WTC11 (cell line): ENCODE measurements at regions not wholly inside any gene's neighbourhood (a gene's known extent, or its start where the extent isn't known, plus 50 kb on each side); places are given as distances from the start of the nearest gene placed in this dataset.

Experiments
- ATAC-seq: fragments of 200-7000 bp; cut with Tn5 transposase; 2 replicates; pipeline ENCODE4 v1.10.0; 2021; ENCODE audit warnings: mild to moderate bottlenecking, moderate library complexity
- CTCF ChIA-PET: fragments of 300-600 bp; sonication (Branson Sonifier 250); formaldehyde crosslinking; loops from one replicate; lab custom pipeline; 2021; ENCODE audit warnings: antibody characterized with exemption; lab: Charles Lee
- POLR2A ChIA-PET: fragments of 350-600 bp; sonication (Branson Sonifier 250); formaldehyde crosslinking; loops from one replicate; lab custom pipeline; 2021; ENCODE audit warnings: antibody characterized with exemption; lab: Charles Lee
- DNase-seq: peaks from one replicate; pipeline ENCODE4 v3.0.0; 2021; ENCODE audit warnings: low spot score
- H3K27ac Mint-ChIP-seq: 2 replicates; pipeline ENCODE4 v1.8.0; 2021; ENCODE audit warnings: mixed read lengths
- H3K27me3 Mint-ChIP-seq: 2 replicates; pipeline ENCODE4 v1.8.0; 2021; ENCODE audit warnings: low read depth, mild to moderate bottlenecking, moderate library complexity, mixed read lengths
- H3K36me3 Mint-ChIP-seq: 2 replicates; pipeline ENCODE4 v1.8.0; 2021; ENCODE audit warnings: mixed read lengths
- H3K4me1 Mint-ChIP-seq: 2 replicates; pipeline ENCODE4 v1.8.0; 2022; ENCODE audit warnings: mixed read lengths
- H3K4me3 Mint-ChIP-seq: 2 replicates; pipeline ENCODE4 v1.8.0; 2021; ENCODE audit warnings: mild to moderate bottlenecking, moderate library complexity, mixed read lengths
- H3K9me3 Mint-ChIP-seq: 2 replicates; pipeline ENCODE4 v1.8.0; 2021; ENCODE audit warnings: mixed read lengths
- AFF4 ChIP-seq: sonication (generic); formaldehyde crosslinking; IDR thresholded peaks from 2 replicates; pipeline ENCODE4 v1.8.1; 2023; ENCODE audit warnings: mild to moderate bottlenecking, missing genetic modification reagents, borderline replicate concordance
- GTF2I ChIP-seq: fragments of 250-450 bp; sonication (Bioruptor Pico); conservative IDR thresholded peaks from 2 replicates; pipeline ENCODE4 v1.4.0; 2021; ENCODE audit warnings: mild to moderate bottlenecking
- RELA ChIP-seq: sonication (generic); formaldehyde crosslinking; IDR thresholded peaks from 2 replicates; pipeline ENCODE4 v1.8.1; 2022; ENCODE audit warnings: missing genetic modification reagents, mild to moderate bottlenecking, borderline replicate concordance
- SMAD3 ChIP-seq: sonication (generic); formaldehyde crosslinking; IDR thresholded peaks from 2 replicates; pipeline ENCODE4 v1.8.0; 2022; ENCODE audit warnings: missing genetic modification reagents, mild to moderate bottlenecking, borderline replicate concordance
- SP1 ChIP-seq: sonication (generic); formaldehyde crosslinking; conservative IDR thresholded peaks from 2 replicates; pipeline ENCODE4 v1.8.1; 2022; ENCODE audit warnings: missing genetic modification reagents
- ZNF263 ChIP-seq: sonication (generic); formaldehyde crosslinking; IDR thresholded peaks from 2 replicates; pipeline ENCODE4 v1.8.1; 2022; ENCODE audit warnings: low read depth, mild to moderate bottlenecking, moderate library complexity, missing genetic modification reagents
- ZNF281 ChIP-seq: sonication (generic); formaldehyde crosslinking; IDR thresholded peaks from 2 replicates; pipeline ENCODE4 v1.8.0; 2023; ENCODE audit warnings: mild to moderate bottlenecking, missing genetic modification reagents
- ZNF396 ChIP-seq: fragments of 250-450 bp; sonication (Bioruptor Pico); IDR thresholded peaks from 2 replicates; pipeline ENCODE4 v1.8.0; 2021; ENCODE audit warnings: mild to moderate bottlenecking, moderate library complexity, borderline replicate concordance
- ZNF423 ChIP-seq: fragments of 250-450 bp; sonication (Bioruptor Pico); IDR thresholded peaks from 2 replicates; pipeline ENCODE4 v2.1.2; 2022; ENCODE audit warnings: mild to moderate bottlenecking, moderate library complexity
- ZNF671 ChIP-seq: fragments of 250-450 bp; sonication (Bioruptor Pico); IDR thresholded peaks from 2 replicates; pipeline ENCODE4 v1.8.0; 2021; ENCODE audit warnings: mild to moderate bottlenecking
- TF ChIP-seq, protein P1 (sequence below): sonication (generic); formaldehyde crosslinking; IDR thresholded peaks from 2 replicates; pipeline ENCODE4 v1.8.0; 2023; ENCODE audit warnings: missing genetic modification reagents, mild to moderate bottlenecking, borderline replicate concordance
- TF ChIP-seq, protein P2 (sequence below): fragments of 250-450 bp; sonication (Bioruptor Pico); IDR thresholded peaks from 2 replicates; pipeline ENCODE4 v1.9.0; 2021; ENCODE audit warnings: moderate library complexity, mild to moderate bottlenecking, inconsistent platforms, borderline replicate concordance
- TF ChIP-seq, protein P3 (sequence below): sonication (generic); formaldehyde crosslinking; IDR thresholded peaks from 2 replicates; pipeline ENCODE4 v1.8.1; 2023; ENCODE audit warnings: mild to moderate bottlenecking, missing genetic modification reagents, moderate library complexity
- TF ChIP-seq, protein P4 (sequence below): sonication (generic); formaldehyde crosslinking; IDR thresholded peaks from 2 replicates; pipeline ENCODE4 v1.8.1; 2023; ENCODE audit warnings: mild to moderate bottlenecking, moderate library complexity, missing genetic modification reagents

- DNase-seq (no peak), ATAC-seq (no peak)
- Mint-ChIP-seq H3K27me3 (peaks cover 6% of the 10 kb centered on the region), H3K9me3 (peaks cover 22% of the 10 kb centered on the region), H3K27ac (no peak overlapping the region), H3K36me3 (peaks cover 15% of the 10 kb centered on the region), H3K4me3 (no peak overlapping the region), H3K4me1 (peaks cover 27% of the 10 kb centered on the region)
- ChIA-PET CTCF (no interaction called here), POLR2A (no interaction called here)
- TF ChIP-seq, protein P1, sequence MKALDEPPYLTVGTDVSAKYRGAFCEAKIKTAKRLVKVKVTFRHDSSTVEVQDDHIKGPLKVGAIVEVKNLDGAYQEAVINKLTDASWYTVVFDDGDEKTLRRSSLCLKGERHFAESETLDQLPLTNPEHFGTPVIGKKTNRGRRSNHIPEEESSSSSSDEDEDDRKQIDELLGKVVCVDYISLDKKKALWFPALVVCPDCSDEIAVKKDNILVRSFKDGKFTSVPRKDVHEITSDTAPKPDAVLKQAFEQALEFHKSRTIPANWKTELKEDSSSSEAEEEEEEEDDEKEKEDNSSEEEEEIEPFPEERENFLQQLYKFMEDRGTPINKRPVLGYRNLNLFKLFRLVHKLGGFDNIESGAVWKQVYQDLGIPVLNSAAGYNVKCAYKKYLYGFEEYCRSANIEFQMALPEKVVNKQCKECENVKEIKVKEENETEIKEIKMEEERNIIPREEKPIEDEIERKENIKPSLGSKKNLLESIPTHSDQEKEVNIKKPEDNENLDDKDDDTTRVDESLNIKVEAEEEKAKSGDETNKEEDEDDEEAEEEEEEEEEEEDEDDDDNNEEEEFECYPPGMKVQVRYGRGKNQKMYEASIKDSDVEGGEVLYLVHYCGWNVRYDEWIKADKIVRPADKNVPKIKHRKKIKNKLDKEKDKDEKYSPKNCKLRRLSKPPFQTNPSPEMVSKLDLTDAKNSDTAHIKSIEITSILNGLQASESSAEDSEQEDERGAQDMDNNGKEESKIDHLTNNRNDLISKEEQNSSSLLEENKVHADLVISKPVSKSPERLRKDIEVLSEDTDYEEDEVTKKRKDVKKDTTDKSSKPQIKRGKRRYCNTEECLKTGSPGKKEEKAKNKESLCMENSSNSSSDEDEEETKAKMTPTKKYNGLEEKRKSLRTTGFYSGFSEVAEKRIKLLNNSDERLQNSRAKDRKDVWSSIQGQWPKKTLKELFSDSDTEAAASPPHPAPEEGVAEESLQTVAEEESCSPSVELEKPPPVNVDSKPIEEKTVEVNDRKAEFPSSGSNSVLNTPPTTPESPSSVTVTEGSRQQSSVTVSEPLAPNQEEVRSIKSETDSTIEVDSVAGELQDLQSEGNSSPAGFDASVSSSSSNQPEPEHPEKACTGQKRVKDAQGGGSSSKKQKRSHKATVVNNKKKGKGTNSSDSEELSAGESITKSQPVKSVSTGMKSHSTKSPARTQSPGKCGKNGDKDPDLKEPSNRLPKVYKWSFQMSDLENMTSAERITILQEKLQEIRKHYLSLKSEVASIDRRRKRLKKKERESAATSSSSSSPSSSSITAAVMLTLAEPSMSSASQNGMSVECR (CRISPR knock-in tag): no peak
- no peak for TF ChIP-seq ZNF281 (CRISPR knock-in tag)
- TF ChIP-seq, protein P2, sequence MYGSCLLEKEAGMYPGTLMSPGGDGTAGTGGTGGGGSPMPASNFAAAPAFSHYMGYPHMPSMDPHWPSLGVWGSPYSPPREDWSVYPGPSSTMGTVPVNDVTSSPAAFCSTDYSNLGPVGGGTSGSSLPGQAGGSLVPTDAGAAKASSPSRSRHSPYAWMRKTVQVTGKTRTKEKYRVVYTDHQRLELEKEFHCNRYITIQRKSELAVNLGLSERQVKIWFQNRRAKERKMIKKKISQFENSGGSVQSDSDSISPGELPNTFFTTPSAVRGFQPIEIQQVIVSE (CRISPR knock-in tag): no peak
- TF ChIP-seq ZNF423 (CRISPR knock-in tag): no peak
- no peak for TF ChIP-seq GTF2I (CRISPR knock-in tag)
- TF ChIP-seq ZNF671: no peak
- TF ChIP-seq RELA: no peak
- TF ChIP-seq, protein P3, sequence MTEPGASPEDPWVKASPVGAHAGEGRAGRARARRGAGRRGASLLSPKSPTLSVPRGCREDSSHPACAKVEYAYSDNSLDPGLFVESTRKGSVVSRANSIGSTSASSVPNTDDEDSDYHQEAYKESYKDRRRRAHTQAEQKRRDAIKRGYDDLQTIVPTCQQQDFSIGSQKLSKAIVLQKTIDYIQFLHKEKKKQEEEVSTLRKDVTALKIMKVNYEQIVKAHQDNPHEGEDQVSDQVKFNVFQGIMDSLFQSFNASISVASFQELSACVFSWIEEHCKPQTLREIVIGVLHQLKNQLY (CRISPR knock-in tag): no peak
- no peak for TF ChIP-seq ZNF263 (CRISPR knock-in tag)
- TF ChIP-seq SP1: no peak
- no peak for TF ChIP-seq AFF4 (CRISPR knock-in tag)
Measured at GRCh38 chr10:78942091-78942501, 126.7 kb upstream of the ZMIZ1 start.

DNA sequence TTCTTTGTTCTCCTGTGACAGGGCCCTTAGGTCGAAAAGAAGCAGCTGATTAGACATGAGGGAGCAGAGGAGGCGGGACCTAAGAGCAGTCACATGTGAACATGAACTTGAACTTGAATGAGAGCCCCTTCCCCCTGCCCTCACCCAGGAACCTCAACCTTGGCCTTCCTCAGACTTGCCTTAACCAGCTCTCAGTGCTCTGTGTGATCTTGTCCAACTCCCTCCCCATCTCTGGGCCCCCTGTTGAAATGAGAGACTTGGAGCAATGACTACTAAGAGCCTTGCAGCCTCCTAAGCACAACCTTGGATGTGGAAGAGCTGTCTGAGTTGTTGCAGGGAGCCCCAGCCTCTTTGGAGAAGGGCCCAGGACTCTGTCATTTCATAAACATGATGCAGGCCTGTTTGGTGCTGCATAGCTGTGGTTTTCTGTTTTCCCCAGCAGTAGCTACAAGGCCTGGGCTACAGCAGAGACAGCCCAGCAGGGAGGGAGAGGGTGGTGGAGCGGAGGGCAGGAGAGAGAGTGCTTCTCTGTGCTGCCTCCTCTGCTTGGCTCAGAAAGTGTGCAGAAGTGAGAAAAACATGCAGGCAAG, 123.9 kb upstream of the ZMIZ1 start:
- CTCF ChIA-PET: interaction anchor here (1.2 kb wide), 1 partner anchor 250 kb away, joined by 3 read pairs; no protein-coding TSS in a partner anchor
- no peak overlapping the region for H3K4me3 Mint-ChIP-seq
- peak; percentile 41; the same call in 1 of the 2 replicates for ATAC-seq
- no peak for TF ChIP-seq ZNF396 (CRISPR knock-in tag)
- no peak for TF ChIP-seq SMAD3 (CRISPR knock-in tag)
- TF ChIP-seq, protein P4, sequence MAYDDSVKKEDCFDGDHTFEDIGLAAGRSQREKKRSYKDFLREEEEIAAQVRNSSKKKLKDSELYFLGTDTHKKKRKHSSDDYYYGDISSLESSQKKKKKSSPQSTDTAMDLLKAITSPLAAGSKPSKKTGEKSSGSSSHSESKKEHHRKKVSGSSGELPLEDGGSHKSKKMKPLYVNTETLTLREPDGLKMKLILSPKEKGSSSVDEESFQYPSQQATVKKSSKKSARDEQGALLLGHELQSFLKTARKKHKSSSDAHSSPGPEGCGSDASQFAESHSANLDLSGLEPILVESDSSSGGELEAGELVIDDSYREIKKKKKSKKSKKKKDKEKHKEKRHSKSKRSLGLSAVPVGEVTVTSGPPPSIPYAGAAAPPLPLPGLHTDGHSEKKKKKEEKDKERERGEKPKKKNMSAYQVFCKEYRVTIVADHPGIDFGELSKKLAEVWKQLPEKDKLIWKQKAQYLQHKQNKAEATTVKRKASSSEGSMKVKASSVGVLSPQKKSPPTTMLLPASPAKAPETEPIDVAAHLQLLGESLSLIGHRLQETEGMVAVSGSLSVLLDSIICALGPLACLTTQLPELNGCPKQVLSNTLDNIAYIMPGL (CRISPR knock-in tag): no peak
- TF ChIP-seq, protein P1 (CRISPR knock-in tag): no peak

More for the DNA sequence above, 123.9 kb upstream of the ZMIZ1 start:
- DNase-seq: no peak
- Mint-ChIP-seq H3K36me3 (peaks cover 15% of the 10 kb centered on the region), H3K9me3 (peaks cover 22% of the 10 kb centered on the region), H3K4me1 (peaks cover 12% of the 10 kb centered on the region), H3K27me3 (peaks cover 6% of the 10 kb centered on the region), H3K27ac (no peak overlapping the region)
- POLR2A ChIA-PET: no interaction called here
